ENCODE measurements at regions not wholly inside any gene's neighbourhood (a gene's known extent, or its start where the extent isn't known, plus 50 kb on each side); places are given as distances from the start of the nearest gene placed in this dataset.

- TF ChIP-seq, protein P1, sequence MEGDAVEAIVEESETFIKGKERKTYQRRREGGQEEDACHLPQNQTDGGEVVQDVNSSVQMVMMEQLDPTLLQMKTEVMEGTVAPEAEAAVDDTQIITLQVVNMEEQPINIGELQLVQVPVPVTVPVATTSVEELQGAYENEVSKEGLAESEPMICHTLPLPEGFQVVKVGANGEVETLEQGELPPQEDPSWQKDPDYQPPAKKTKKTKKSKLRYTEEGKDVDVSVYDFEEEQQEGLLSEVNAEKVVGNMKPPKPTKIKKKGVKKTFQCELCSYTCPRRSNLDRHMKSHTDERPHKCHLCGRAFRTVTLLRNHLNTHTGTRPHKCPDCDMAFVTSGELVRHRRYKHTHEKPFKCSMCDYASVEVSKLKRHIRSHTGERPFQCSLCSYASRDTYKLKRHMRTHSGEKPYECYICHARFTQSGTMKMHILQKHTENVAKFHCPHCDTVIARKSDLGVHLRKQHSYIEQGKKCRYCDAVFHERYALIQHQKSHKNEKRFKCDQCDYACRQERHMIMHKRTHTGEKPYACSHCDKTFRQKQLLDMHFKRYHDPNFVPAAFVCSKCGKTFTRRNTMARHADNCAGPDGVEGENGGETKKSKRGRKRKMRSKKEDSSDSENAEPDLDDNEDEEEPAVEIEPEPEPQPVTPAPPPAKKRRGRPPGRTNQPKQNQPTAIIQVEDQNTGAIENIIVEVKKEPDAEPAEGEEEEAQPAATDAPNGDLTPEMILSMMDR (IDR thresholded peaks at IDR 0.05): no peak
- TF ChIP-seq EZH2 (IDR thresholded peaks at IDR 0.05): no peak
Observed at GRCh38 chr9:28909526-28909925, 1336.2 kb upstream of the C9orf72 start.

All from neural progenitor cell (in vitro differentiated cells).